Mammary epithelial cell (primary cell): ENCODE measurements at regions not wholly inside any gene's neighbourhood (a gene's known extent, or its start where the extent isn't known, plus 50 kb on each side); places are given as distances from the start of the nearest gene placed in this dataset.

ENCODE experiments used
- EZH2 ChIP-seq: IDR thresholded peaks from 2 replicates; pipeline ENCODE4 v1.6.1; 2012; ENCODE audit warnings: low read length, inconsistent platforms, borderline replicate concordance
- TF ChIP-seq, protein P1 (sequence below), 2 donors: IDR thresholded peaks in 1 of 2; conservative IDR thresholded peaks in 1 of 2; 2 replicates each; pipeline ENCODE4 v1.5.1; 2011 to 2012; ENCODE audit warnings: inconsistent platforms in 2 of 2, low read length in 2 of 2, mild to moderate bottlenecking in 2 of 2, control low read depth in 1 of 2, low read depth in 1 of 2; ENCODE audit not compliant: insufficient read depth in 1 of 2; ENCODE audit errors: extremely low read depth in 1 of 2

DNA sequence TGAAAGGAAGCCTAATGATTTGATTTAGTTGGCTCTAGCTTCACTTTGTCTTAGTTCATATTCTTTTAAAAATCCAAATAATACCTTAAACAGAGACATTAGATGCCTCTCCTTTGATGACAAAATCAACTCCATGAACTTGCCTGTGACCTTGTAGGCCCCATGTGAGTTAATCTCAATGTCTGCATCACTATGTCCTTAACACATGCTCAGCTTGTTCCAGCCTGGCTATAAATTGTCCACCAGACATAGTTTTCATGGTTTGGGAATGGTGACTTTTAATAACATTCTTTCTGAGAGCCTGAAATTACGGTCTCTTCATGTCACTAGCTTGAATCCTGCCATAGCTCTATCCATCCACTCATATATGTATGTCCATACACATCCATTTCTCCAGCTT, 656.3 kb upstream of the IGFBP3 start:
- TF ChIP-seq, protein P1, sequence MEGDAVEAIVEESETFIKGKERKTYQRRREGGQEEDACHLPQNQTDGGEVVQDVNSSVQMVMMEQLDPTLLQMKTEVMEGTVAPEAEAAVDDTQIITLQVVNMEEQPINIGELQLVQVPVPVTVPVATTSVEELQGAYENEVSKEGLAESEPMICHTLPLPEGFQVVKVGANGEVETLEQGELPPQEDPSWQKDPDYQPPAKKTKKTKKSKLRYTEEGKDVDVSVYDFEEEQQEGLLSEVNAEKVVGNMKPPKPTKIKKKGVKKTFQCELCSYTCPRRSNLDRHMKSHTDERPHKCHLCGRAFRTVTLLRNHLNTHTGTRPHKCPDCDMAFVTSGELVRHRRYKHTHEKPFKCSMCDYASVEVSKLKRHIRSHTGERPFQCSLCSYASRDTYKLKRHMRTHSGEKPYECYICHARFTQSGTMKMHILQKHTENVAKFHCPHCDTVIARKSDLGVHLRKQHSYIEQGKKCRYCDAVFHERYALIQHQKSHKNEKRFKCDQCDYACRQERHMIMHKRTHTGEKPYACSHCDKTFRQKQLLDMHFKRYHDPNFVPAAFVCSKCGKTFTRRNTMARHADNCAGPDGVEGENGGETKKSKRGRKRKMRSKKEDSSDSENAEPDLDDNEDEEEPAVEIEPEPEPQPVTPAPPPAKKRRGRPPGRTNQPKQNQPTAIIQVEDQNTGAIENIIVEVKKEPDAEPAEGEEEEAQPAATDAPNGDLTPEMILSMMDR (conservative IDR thresholded peaks at IDR 0.05 in 1 of 2, IDR thresholded peaks at IDR 0.05 in 1 of 2; ENCODE audit: extremely low read depth in 1 of 2, insufficient read depth in 1 of 2, low read depth in 1 of 2, low read length in 2 of 2) = no peak
- no peak for TF ChIP-seq EZH2
